Stimulated activated CD4-positive, alpha-beta T cell treated with anti-CD3 and anti-CD28 coated beads, Interleukin-4, amount 100 ng/mL, for 1 hour (primary cell): ENCODE measurements at regions not wholly inside any gene's neighbourhood (a gene's known extent, or its start where the extent isn't known, plus 50 kb on each side); places are given as distances from the start of the nearest gene placed in this dataset.
"Not testable (repeated sequence)": the region's sequence is repeated elsewhere in the genome, so short reads cannot be mapped to it uniquely, and the experiment has no call there.

Experiments used
- DNase-seq: peaks from one replicate; pipeline ENCODE4 v3.0.0-alpha.2; 2020

DNA sequence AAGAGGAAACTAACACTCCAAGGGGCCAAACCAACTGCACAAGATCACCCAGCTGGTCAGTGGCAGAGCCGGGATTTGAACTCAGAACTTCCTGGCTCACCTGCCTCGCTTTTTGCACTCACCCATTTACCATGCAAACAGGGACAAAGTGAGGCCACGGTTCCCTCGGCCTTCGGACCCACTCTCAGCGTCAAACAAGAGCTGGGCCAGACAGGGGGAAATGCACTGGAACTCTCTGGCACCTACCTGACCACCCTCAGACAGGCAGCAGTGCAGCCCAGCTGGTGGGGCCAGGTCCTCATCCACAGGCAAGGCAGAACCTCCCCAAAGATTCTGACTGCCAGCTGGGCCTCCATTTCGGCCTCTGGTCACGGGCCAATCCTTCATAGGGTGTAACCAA is 93.7 kb upstream of the SRSF6 start:
- no peak for DNase-seq

DNA sequence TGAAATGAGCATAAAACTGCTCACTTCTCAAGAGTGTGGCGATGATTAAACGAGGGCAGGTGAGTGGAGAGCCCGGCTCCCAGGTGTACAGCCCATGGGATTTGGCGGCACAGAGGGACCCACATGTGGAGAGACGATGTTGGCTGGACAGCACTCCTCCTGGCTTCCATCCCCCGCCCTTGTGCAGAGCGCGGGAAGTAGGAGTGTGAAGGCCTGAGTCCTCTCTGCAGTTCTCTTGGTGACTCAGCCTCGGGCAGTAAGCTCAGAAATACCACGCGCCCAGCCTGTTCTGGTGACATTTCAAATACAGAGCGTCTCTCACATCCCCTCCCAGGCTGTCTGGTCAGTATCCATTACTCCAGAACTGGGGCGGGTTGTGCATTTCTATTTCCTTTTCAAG is 94.2 kb upstream of the SRSF6 start:
- DNase-seq = no peak

GRCh38 chr20:43361526-43361925 is 96.2 kb upstream of the SRSF6 start:
- no peak for DNase-seq

DNA sequence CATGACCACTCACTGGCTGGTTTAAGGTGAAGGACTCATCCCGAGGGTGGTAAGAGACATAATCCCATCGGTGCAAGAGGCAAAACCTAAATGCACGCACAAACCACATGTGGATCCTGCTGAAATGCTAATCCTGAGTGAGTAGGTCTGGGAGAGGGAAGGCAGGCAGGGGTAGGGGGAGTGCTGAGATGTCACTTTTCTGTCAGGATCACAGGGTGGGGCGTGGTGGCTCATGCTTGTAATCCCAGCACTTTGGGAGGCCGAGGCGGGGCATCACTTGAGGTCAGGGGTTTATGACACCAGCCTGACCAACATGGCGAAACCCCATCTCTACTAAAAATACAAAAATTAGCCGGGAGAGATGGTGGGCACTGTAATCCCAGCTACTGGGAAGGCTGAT is 97.7 kb upstream of the SRSF6 start:
- no peak for DNase-seq

GRCh38 chr20:43358811-43359210 is 98.9 kb upstream of the SRSF6 start:
- DNase-seq = no peak

- DNase-seq = no peak
These were observed 100.3 kb upstream of the SRSF6 start for GRCh38 chr20:43357352-43357751.

- DNase-seq = no peak
These were observed 102.1 kb upstream of the SRSF6 start for GRCh38 chr20:43355610-43356009.

DNA sequence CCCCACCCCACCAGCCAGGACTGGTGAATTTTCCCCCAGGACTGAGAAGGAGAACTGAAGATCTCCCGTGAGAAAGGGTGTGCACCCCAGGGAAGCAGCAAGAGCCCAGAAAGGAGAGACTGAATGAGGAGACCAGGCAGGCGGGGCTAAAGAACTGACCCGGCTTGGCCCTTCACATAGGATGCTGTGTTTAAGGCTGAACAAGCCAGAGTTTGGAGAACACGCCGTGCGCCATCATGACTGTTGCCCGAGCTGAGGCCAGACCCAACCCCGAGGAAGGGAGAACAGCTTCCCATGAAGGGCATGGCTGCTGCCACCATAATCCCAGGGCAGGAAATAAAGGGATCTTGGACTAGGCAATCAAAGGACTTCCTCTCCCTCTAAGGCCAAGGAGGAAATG is 104.7 kb upstream of the SRSF6 start:
- DNase-seq = no peak

DNA sequence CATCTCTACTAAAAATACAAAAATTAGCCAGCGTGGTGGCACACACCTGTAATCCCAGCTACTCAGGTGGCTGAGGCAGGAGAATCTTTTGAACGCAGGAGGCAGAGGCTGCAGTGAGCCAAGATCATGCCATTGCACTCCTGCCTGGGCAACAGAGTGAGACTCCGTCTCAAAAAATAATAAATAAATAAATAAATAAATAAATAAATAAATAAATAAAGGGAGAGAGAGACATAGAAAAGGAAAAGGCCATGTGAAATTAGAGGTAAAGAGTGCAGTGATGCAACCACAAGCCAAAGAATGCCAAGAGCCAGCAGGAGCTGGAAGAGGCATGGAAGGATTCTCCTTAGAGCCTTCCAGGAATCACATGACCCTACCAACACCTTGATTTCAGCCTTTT is 107.0 kb upstream of the SRSF6 start:
- not testable (repeated sequence) for DNase-seq

- no peak for DNase-seq
These were observed 107.9 kb upstream of the SRSF6 start for GRCh38 chr20:43349841-43350240.

DNA sequence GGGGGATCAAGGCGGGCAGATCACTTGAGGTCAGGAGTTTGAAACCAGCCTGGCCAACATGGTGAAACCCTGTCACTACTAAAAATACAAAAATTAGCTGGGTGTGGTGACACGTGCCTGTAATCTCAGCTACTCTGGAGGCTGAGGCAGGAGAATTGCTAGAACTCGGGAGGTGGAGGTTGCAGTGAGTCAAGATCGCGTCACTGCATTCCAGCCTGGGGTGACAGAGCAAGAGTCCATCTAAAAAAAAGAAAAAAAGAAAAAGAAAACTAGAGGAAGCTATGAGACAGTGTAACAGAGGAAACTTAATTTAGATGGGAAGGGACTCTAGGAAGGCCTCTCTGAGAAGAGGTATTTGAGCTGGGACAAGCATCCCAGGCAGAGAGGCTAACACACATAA is 109.9 kb upstream of the SRSF6 start:
- DNase-seq = not testable (repeated sequence)

GRCh38 chr20:43345676-43346075 is 112.0 kb upstream of the SRSF6 start:
- no peak for DNase-seq

DNA sequence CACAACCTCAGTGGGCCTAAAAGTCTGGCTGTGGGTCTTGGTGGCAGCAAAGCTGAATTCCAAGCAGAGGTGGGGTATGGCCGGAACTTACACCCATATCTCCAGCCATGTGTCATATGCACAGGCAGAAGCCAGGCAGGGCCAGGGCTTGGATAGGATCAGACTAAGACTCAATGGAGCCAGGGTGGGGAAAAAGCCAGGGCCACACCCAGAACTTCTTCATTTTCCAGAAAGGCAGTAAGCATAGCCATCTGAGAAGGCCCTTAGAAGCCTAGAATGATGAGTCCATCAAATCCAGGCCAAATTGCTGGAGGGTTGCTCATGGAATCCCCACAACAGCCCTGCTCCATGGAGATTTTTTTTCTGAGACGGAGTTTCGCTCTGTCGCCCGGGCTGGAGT is 116.2 kb upstream of the SRSF6 start:
- DNase-seq = no peak

DNA sequence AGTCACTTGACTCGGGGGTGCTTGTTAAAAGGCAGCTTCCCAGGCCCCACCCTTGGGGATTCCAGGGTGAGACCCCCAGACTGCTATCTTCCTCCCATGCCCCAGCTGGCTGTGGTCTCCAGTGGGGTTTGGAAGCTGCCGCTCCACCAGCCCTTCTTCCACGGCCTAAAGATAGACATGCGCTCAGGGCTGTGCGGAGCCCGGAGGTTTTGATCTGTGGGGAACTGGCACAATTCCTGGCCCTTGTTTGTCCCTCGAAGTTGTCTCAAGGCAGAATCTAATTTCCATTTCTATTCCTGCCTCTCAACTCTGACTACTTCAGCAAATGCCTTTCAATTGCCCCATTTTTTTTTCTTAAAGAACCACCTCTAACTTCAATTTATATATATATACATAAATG is 120.7 kb upstream of the SRSF6 start:
- DNase-seq = no peak

DNA sequence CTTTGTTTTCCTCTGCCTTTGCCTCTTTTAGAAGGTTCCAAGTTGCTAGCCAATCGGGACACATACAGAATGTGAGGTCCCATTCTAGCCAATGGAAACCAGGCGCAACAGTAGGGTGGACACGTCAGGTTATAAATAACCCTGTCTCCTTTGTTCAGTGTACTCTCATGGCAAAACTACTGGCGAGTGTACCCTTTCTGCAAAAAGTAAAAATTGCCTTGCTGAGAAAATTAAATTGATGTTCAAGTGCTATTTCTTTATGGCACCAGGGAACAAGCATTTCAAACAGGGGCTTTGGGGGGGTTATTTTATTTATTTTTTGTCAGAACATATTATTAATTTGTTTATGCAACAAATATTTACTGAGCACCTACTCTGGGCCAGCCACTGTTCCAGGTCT is 123.6 kb upstream of the SRSF6 start:
- DNase-seq = no peak

DNA sequence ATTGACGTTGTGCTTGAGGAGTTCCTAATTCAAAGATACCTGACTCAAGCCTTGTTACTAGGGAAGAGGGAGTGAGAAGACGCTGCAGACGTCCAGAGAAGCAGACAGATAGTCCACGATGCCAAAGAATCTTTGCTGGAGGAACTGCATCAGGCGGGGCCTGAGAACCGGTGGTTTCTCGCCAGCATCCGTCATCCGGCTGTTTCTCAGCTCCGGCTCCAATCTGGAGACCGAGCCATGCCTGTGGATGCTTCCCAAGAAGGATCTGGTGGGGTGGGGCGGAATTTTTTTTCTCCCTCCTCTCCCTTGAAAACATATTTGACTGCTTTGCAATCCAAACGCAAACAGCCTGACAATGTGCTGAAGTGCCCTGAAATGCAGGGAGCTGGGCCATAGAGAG is 125.8 kb upstream of the SRSF6 start:
- no peak for DNase-seq

DNA sequence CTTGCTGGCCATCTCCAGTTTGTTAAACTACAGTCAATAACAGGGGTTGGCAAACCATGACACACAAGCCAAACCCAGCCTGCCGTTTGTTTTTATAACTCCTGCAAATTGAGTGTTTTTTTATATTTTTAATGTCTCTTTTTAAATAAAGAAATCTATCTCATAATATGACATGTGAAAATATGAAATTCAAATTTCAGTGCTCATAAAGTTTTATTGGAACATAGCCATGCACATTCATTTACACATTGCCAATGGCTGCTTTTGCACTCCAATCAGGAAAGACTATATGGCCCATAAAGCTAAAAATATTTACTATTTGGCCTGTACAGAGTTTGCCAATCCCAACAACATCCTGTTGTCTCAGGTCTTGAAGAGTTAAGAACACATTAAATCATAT is 129.0 kb upstream of the SRSF6 start:
- no peak for DNase-seq

- DNase-seq = not testable (repeated sequence)
These were observed 130.5 kb upstream of the SRSF6 start for GRCh38 chr20:43327234-43327633.

DNA sequence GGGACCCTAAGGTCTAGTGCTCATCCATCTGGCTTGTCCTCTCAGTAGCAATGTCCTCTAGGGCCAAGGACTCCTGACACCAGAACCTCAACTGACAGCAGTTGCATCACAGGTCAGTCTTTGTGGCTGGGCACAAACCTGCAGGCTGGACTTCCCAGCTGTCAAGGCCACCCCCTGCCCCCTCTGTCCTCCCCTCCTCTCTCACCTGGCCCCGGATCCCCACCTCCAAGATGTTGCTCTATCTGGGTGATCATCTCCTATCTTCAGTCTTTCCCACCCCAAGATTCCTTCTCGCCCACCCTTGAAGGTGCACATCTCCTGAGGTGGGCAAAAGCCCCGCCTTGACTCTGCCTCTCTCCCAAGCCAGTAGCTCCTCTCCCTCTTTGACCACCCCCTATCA is 131.8 kb upstream of the SRSF6 start:
- DNase-seq = no peak

- DNase-seq = no peak
These were observed 133.9 kb upstream of the PTPRT start for GRCh38 chr20:43323592-43323991.

DNA sequence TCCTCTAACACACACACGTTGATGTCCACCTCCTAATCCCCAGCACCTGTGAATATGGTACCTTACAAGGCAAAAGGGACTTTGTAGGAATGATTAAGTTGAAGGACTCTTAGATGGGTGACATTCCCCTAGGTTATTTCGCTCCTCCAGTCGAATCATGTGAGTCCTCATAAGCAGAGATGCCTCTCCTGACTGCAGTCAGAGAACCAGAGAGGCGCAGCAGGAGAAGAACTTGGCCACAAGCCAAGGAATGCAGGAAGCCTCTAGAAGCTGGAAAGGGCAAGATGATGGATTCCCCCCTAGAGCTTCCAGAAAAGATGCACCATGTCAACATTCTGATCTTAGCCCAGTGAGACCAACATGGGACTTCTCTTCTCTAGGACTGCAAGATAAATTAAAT is 133.1 kb upstream of the PTPRT start:
- no peak for DNase-seq

DNA sequence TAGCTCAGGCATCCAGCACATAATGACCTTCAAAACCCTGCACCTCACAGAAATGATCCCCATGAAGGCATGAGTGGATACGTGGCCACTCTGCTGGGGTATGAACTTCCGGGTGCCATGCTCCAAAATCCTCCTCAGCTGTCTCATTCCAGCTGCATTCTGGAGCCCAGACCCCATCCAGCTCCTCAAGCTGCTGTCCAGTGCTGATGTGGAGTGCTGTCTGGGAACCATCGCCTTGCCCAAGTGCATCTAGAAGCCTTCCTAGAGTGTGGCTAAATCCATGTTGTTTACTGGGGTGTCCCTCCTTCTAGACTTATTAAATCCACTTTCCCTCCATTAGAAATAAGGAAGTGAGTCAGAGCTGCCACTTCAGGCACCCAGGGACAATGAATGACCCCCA is 130.8 kb upstream of the PTPRT start:
- no peak for DNase-seq

- no peak for DNase-seq
These were observed 129.1 kb upstream of the PTPRT start for GRCh38 chr20:43318755-43319297.

DNA sequence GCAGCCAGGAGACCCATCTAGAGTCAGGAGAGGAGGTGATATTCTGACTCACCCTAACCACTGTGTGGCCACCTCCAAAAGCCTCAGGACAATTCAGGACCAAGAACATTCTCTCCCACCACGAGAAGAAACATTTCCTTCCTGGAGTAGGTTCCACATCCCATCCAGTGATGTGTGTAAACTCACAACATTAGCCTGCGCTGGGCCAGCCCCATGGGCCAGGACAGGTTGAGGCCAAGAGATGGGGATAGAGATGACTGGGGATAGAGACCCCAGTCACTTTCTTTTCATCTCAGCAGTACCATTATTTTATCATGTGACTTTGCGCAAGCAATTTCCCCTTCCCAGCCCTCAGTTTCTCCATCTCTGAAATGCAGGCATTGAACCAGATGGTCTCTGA is 126.6 kb upstream of the PTPRT start:
- DNase-seq = no peak

- DNase-seq = no peak
These were observed 119.6 kb upstream of the PTPRT start for GRCh38 chr20:43309266-43309665.

- no peak for DNase-seq
These were observed 117.1 kb upstream of the PTPRT start for GRCh38 chr20:43306837-43307236.
